NCI-H2196 (cell line): ENCODE measurements at regions not wholly inside any gene's neighbourhood (a gene's known extent, or its start where the extent isn't known, plus 50 kb on each side); places are given as distances from the start of the nearest gene placed in this dataset.

Experiments used
- DNase-seq: peaks from one replicate; lab custom pipeline; 2025; ENCODE audit not compliant: unreplicated experiment; lab: John Stamatoyannopoulos, UW

DNA sequence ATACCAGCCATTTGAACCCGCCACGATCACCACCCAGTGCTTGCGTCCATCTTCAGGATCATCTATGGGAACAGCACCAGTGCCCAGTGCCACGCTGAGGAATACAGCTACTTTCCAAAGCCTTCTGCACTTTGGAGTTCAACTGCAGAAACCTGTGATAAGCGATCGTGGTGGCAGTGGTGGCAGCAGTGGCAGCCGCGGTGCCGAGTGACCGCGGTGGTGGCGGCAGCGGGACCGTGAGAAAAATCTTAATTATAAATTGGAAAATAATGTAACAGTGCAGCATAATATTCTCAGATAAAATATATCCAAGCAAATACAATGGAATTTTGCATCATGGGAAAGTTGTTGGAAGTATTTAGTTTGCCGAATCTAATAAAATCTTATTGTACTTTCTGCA is 2270.9 kb downstream of the PCDH9 start:
- no peak for DNase-seq

DNA sequence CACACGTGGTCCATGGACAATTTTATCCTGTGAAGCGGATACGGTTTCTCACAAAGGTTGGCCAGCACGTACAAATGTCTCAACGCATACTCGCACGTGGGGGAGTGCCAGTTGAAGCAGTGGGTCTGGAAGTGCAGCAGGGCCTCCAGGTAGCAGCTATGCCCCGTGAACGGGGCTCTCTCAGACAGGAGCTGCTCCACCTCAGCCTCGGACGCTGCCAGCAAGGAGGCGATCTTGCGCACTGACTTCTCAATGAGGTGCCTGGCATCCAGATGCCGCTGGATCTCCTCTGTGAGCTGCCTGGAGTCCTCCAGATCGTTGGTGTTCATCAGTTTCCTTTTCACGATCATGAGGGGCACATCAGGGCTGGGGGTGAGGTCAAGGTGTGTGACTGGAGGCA is 2272.0 kb downstream of the PCDH9 start:
- no peak for DNase-seq

DNA sequence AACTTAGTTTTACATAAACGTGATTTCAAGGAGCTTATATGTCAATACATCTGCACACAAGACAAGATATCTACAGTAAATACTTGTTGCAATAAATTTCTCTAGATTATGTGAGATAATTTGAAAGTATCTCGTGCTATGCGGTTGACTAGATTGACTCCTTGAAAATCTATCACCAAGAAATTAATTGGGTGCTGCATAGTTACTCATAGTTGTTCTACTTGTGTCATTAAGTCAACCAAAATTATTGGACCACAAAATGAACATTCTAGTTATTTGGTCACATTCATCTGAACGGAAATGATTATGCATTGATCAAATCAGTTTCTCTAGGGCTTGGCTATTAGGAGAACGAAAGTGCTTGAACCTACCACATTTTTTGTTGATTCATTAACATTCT is 2291.5 kb downstream of the PCDH9 start:
- no peak for DNase-seq

DNA sequence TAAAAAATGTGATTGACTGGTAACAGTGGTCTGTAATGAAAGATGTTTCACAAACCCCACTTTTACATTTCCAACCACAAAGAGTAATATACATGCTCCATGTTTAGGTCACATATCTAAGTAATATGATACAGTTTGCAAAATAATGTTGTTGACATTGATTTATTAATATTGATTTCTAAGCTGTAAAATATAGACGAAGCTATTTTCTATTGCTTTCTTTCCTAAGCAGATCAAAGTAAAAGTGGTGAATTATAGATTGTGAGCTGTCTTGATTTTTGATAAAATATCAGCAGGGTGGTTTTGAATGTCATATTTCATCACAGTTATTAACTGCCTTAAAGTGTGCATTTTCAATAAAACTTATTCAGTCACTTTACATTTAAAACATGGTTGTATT is 2292.8 kb downstream of the PCDH9 start:
- DNase-seq = no peak

DNA sequence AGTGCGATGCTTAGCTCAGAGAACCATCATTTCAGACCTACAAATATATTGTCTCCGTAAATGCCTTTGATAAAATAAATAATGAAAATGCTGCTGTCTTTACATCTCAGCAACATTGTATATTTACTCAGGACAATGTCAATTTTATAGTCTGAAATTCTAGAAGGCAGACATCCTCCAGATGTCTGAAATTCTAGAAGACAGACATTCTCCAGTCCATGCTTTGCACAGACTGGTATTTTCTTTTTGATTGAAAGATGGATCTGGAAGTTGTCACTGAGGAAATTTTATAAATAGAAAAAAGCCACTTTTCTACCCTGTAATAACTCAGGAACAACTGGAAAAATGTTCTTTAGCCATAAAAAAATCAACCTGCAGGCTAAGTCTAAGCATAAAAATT is 2293.3 kb downstream of the PCDH9 start:
- no peak for DNase-seq

DNA sequence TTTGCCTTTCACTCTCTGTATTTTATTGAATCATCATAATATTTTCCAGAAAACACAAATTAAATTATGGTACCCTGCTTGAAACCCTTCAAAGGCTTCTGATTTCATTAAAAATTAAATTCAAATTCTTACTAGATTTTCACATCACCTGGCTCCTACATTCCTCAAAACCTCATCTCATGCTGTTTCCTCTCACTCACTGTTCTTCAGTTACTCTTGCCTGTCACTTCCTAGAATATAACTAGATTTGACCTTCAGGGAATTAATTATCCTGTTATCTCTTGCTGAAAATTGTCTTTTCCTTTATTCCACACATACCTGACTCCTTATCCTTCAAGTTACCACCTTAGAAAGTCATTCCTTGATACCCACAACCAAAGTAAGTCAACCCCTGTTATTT is 2294.7 kb downstream of the PCDH9 start:
- no peak for DNase-seq

DNA sequence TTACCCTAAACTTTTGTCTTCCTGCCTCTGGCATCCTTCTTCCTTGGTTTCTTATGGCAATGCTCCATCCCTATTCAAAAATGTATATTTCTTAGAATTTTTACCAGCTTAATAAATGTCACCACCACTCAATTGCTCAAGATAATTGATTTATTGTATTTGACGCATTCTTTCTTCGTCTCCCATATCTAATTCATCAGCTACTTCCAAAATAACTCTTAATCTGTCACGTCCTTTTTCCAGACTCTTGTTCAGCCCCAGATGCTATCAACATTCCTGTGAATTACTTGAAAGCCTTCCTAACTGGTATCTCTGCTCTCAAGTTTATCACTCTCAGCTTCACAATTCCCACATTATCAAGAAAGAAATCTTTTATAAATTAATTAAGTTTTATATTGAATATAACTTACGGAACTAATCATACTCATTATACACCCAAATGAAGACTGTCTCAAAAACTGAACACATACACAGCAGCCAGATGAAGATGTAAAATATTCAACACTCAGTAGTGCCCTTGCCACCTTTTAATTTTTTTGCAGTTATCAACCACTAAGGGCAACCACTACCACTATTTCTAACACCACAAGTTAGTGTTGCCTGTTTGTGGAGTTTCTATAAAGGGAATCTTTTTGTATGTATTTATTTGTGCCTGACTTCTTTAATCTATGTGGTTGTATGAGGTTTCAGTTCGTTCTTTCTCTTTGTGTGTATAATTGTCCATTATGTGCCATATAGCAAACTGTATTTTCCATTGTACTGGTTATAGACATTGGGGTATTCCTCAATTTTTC is 2295.4 kb downstream of the PCDH9 start:
- DNase-seq = no peak

DNA sequence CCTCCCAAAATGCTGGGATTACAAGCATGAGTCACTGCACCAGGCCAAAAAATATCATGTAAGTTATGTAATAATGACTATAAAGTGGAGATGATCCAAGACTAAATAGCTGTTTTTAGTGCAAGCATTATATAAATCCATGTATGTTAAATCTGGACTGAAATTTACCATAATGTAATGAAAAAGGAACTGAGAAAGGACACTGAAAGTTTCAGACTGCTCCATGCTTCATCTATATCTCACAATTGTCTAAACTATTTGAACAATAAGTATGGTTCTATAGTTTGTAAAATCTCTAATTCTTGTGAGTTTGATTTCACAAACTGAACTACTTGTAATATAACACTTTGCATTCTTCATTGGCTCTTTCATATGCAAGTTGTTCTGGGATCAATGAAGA is 2299.5 kb downstream of the PCDH9 start:
- no peak for DNase-seq

DNA sequence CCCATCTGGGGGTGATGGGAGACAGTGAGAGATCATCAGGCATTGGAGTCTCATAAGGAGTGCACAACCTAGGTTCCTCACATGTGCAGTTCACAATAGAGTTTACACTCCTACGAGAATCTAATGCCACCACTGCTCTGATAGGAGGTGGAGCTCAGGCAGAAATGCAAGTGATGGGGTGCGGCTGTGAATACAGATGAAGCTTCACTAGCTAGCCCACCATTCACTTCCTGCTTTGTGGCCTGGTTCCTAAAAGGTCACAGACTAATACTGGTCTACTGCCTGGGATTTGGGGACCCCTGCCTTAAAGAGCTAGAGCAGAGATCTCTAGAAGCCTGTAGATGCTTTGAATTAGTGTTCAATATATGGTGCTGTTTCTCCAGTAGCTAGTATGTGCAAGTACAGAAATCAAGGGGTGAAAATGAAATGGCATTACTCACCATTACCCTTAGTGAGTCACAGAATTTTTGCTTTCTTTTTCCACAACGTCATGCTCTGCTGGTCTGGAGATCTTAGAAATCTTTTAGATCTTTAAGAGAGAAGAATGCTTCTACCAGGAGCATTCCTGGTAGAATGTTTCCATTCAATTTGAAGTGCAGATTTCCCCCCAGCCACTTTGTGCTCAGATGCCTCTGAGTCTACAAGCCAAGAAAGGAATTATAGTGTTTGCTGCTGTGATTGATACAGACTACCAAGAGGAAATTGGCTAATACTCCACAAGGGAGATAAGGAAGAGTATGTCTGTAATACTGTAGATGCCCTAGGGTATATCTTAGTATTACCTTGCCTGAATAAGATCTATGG is 2301.2 kb downstream of the PCDH9 start:
- no peak for DNase-seq

DNA sequence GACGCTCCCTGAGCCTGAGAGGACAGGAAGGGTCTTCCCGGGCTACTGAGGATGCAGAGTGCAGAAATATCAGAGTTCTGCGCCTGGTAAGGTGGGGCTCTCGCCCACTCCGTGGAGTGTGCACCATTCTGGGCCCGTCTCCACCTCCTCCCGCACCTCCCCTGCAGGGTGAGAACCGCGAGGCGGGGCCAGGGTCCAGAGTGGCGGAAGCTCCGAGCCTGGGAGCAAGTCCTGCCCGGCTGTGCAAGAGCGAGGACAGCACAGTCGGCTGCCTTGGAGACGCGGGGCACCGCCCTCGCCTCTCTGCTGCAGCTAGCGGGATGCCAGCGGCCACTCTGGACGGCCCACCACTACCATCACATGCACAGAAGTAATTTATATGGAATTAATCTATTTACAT is 2304.4 kb downstream of the PCDH9 start:
- DNase-seq = no peak

DNA sequence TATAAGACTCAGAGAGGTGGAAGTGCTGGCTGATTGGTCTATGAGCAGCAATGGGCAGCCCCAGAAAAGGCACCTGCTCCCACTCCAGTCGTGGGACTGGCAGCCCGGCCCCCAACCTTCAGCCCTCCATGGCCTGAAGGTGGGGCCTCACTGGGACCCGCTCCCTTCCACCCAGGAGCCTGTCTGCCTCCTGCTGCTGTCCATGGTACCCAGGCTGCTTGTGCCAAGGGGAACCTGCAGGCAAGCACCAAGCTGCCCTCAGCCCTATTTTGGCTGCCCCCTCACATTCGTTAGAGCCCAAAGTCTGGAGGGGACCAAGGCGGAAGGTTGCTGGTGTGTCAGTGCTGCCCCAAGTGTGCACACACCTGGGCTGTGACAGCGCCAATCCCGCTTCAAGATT is 2304.9 kb downstream of the PCDH9 start:
- DNase-seq = no peak

DNA sequence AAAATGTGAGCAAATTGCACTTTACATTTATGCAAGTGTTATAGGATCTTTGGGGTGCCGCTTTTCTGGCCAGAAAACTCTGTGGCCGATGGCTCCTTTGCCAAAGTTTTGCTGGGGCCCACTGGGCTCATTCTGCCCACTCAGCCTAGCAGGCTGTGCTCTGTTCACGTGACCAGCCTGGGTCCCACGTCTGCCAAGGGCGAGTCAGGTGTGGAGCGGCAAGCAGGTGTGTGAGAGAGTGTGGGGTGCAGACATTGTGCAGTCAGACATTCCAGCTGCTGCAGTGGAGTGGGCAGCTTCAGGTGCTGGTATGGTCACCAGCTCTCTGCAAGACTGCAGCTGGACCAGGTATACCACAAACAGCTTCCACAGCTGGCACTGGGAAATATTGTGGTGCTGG is 2305.7 kb downstream of the PCDH9 start:
- DNase-seq = no peak

DNA sequence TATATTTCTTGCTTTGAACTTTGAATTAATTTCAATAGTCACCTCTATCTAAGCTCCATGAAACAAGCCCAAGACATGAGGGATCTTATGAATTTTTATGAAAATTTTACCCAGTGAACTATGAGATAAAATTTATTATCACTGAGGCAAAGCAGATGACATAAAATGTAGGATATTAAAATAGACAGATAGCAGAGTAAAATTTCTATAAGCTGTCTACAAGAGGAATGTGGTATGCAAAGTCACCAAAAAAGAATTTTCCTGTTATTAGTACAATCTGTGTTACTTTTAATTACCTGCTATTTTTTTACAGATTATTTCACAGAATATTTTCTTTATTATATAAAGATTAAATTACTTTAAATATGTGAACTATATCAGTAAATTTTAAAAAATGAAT is 2312.6 kb downstream of the PCDH9 start:
- DNase-seq = no peak

DNA sequence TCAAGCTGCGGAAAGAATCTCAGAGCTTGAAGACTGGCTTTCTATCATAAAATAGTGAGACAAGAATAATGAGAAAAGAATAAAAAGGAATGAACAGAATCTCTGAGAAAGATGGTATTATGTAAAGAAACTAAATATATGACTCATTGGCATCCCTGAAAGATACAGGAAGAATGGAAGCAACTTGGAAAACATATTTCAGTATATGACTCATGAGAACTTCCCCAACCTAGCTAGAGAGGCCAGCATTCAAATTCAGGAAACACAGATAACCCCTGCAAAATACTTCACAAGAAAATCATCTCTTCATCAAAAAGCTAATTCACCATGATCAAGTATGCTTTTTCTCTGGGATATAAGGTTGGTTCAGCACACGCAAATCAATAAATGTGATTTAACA is 2318.0 kb downstream of the PCDH9 start:
- no peak for DNase-seq

DNA sequence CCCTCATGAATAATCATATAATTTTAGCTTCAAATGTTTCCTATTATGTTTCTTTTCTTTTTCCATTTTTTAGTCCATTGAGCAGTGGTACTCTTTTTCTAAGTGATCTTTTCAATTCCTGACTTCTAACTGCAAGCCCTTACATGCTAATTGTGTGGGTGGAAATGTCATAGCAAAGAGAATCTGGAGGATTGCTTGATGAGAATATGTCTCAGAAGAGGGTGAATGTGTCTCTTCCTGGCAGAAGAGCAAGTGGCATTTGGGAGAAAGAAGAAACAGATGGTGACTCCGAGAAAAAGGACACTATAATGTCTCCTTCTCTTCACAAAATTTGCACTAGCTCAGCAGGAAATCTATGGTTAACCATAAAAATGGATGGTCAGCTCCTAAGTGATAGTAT is 2320.0 kb downstream of the PCDH9 start:
- no peak for DNase-seq

DNA sequence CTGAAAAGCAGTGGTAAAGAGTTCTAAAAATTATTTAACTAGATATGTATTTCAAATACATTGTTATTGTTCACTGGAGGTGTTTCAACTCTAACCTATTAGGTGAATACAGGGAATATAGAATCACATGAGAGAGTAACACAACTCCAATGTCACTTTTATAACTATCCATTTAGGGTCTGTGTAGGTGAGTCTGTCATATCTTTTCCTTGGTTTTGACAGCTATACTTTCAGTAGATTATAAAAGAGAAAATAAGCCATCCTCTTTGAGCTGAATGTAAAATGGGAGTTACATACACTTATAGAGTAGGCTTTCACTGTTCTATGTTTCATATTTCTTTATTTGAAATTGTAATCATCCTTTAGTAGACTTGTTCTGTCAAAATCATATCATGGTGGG is 2321.0 kb downstream of the PCDH9 start:
- DNase-seq = no peak

DNA sequence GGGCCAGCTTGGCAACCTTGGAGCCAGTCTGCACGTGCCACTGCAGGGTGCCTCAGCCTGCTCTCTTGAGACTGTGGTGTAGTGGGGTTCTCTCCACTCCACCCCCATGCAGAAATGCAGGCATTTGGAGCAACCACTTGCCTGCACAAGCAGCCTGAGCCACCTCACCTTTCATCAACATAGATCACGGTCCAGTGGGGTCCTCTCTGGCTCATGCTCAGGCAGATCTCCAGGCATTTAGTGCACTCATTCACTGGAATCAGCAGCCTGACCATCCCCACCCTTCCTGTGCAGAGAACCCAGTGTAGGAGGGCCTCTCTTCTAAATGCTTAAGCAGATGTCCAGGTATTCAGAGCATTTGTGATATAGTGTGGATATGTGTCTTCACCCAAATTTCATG is 2330.1 kb downstream of the PCDH9 start:
- no peak for DNase-seq

DNA sequence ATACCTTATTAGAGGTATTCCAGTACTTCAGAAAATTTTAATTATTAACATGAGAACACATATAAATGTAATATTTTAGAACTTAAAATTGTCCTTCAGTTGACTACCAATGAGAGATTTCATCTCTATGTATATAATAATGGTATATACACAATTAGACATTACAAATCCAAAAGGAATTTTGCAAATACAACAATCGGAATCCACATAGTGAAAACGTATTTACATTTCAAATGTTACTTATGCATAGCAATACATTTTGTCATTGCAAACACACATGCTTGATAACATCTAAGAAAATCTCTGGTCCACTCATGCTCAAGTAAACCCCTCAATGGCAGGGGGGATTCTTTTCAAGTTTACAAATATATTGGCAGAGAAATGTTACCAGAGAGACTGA is 2345.2 kb downstream of the PCDH9 start:
- no peak for DNase-seq

DNA sequence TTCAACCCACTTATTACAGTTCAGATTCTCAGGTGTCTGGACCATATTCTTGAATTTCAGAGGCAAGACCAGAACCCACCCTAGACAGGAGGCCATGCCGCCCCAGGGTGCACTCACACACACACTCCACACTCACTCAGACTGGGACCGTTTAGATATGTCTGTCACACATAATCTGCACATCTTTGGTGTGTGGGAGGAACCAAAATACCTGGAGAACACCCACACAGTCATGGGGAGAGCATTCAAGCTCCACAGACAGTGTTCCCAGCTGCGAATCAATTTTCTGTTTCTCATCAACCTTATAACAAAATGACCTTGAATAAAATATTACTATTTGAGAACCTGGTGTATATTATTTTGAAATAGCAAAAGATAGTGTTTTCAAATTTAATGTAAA is 2353.0 kb downstream of the PCDH9 start:
- no peak for DNase-seq

DNA sequence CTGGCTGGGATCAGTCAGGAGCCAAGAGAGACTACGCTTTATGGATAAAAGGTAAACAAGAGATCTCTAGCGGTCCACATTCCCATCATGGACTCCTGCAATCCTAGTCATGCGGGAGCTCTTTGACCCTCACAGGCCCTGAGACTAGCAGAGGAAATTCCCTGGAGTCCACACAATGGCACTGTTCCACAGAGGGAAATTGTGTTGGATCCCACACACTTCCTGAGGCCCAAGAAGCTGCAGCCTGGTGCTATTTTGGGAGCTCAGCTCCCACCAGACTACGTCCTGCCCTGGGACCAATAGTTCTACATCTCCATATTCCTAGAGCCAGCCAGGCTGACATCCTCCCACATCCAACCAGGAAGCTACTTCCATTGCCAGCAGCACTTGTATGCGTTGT is 2358.4 kb downstream of the PCDH9 start:
- DNase-seq = no peak

DNA sequence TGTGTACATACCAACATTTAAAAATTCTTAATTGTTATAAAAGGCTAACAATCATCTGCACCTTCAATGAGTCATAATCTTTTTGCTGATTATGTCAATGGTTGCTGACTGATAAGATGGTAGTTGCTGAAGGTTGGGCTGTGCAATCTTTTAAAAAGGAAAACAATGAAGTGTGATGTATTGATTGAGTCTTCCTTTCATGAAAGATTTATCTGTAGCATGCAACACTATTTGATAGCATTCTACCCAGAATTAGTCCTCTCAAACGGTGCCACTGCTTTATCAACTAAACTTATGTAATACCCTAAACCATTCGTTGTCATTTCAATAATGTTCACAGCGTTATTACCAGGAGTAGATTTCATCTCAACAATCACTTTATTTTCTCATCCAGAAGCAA is 2360.6 kb downstream of the PCDH9 start:
- no peak for DNase-seq

DNA sequence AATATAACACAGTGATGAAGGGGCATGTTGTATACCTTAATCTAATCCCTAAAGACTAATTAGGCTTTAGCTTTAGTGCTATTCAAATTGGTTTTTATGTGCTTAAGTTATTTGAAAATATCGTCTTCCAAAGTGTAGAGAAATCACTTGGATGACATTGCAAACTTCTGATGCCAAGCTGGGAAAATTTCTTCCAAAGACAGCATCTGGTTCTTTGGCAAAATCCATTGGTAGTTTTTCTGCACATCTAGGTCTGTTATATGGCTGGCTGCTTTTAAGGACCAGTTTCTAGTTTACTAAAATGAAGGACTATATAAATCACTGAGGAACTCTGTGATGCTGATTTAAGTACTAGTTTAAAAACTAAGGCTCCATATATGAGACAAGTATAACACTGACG is 2362.3 kb downstream of the PCDH9 start:
- DNase-seq = no peak

DNA sequence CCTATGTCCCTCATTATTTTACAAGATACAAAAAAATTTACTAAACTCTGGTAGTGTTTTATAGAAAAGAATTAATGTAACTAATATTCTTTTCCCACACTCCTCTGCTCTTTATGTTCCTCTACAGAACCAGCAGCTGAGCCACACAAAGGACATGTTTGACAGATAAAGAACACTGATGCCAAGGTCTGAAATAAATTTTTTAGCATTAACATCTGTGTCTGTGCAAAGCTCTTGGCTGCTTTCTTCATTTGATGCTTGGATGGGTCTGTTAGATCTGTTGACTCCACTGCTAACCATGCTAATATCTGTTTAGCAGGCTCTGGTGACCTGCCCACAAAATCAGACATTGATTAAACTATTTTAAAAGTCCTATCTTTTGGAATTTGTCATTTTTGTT is 2363.8 kb downstream of the PCDH9 start:
- no peak for DNase-seq
